Nephron (organoid): ENCODE measurements at regions not wholly inside any gene's neighbourhood (a gene's known extent, or its start where the extent isn't known, plus 50 kb on each side); places are given as distances from the start of the nearest gene placed in this dataset.
"Not testable (repeated sequence)": the region's sequence is repeated elsewhere in the genome, so short reads cannot be mapped to it uniquely, and the experiment has no call there.

Source experiments
- H3K27ac Mint-ChIP-seq, 3 experiments: 2 replicates each; pipeline ENCODE4 v1.8.0; 2020; ENCODE audit warnings: mixed read lengths in 3 of 3, mild to moderate bottlenecking in 2 of 3, moderate library complexity in 1 of 3
- H3K27me3 Mint-ChIP-seq: 2 replicates; pipeline ENCODE4 v1.8.0; 2021; ENCODE audit warnings: low read depth, mild to moderate bottlenecking, moderate library complexity, mixed read lengths
- H3K36me3 Mint-ChIP-seq: 2 replicates; pipeline ENCODE4 v1.8.0; 2020; ENCODE audit warnings: low read depth, mixed read lengths
- H3K4me1 Mint-ChIP-seq: 2 replicates; pipeline ENCODE4 v1.8.0; 2020; ENCODE audit warnings: mixed read lengths
- H3K4me3 Mint-ChIP-seq, 3 experiments: 2 replicates each; pipeline ENCODE4 v1.8.0; 2020; ENCODE audit warnings: mild to moderate bottlenecking in 3 of 3, mixed read lengths in 3 of 3, moderate library complexity in 2 of 3
- H3K9me3 Mint-ChIP-seq: 2 replicates; pipeline ENCODE4 v1.8.0; 2020; ENCODE audit warnings: mixed read lengths
- CTCF ChIP-seq, 3 experiments: fragments of 200-600 bp; sonication (generic); IDR thresholded peaks; one replicate each; pipeline ENCODE4 v1.5.0; 2021; ENCODE audit warnings: antibody characterized with exemption in 3 of 3; ENCODE audit not compliant: unreplicated experiment in 3 of 3

DNA sequence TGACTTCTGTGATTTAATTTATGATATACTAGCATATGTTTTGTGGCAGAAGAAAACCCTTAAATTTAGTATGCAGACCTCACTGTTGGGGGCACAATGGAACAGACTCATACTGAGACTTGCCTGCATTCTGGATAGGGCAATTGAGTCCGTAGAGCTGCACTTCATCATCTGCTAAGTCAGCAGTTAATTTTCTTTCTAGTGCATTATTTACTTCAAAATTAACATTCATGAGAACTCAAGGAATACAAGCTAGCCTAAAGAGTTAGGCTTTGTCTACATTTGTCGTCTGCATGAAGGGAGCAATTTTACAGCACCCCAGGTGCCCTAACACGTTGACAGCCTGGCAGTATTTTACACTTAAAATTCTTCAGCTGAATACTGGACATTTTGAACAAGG lies 345.5 kb downstream of the CHL1 start:
- Mint-ChIP-seq H3K9me3 (no peaks in the 10 kb centered on the region), H3K4me3 (peak overlapping the region; percentile 31 to 76 (median 60)), H3K36me3 (no peaks in the 10 kb centered on the region), H3K27me3 (no peaks in the 10 kb centered on the region), H3K27ac (peak overlapping the region; percentile 71 to 94 (median 94)), H3K4me1 (peaks cover 57% of the 10 kb centered on the region)
- no peak for TF ChIP-seq CTCF (IDR thresholded peaks at IDR 0.05; ENCODE audit: unreplicated experiment in 3 of 3)

DNA sequence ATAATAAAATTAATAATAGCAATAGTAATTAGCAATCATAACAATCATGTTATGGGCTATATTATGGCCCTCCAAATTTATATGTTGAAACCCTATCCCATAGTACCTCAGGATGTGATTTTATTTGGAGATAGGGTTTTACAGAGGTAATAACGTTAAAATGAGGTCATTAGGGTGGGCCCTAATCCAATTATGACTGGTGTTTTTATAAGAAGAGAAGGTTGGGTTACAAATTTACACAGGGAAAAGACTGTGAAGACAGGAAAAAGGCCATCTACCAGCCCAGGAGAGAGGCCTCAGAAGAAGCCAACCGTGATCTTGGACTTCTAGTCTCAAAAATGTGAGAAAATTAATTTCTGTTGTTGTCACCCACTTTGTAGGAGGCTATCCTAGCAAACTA lies 353.1 kb downstream of the CHL1 start:
- TF ChIP-seq CTCF (IDR thresholded peaks at IDR 0.05; ENCODE audit: unreplicated experiment in 3 of 3): no peak
- Mint-ChIP-seq H3K36me3 (no peaks in the 10 kb centered on the region), H3K4me3 (peak overlapping the region in 2 of 3 experiments; percentile 33 to 77), H3K4me1 (peaks cover 33% of the 10 kb centered on the region), H3K9me3 (peaks cover 3% of the 10 kb centered on the region), H3K27ac (peak overlapping the region in 2 of 3 experiments; percentile 41 to 45), H3K27me3 (no peaks in the 10 kb centered on the region)

- Mint-ChIP-seq H3K36me3 (no peaks in the 10 kb centered on the region), H3K27ac (peak overlapping the region; percentile 10 to 62 (median 19)), H3K27me3 (no peaks in the 10 kb centered on the region), H3K9me3 (peaks cover 3% of the 10 kb centered on the region), H3K4me1 (peaks cover 25% of the 10 kb centered on the region), H3K4me3 (peak overlapping the region in 2 of 3 experiments; percentile 13 to 29)
- no peak for TF ChIP-seq CTCF (IDR thresholded peaks at IDR 0.05; ENCODE audit: unreplicated experiment in 3 of 3)
These were observed 353.9 kb downstream of the CHL1 start for GRCh38 chr3:550471-550870.

- Mint-ChIP-seq H3K36me3 (no peaks in the 10 kb centered on the region), H3K4me3 (no peak overlapping the region), H3K27ac (no peak overlapping the region), H3K4me1 (peaks cover 16% of the 10 kb centered on the region), H3K27me3 (no peaks in the 10 kb centered on the region), H3K9me3 (no peaks in the 10 kb centered on the region)
- TF ChIP-seq CTCF (IDR thresholded peaks at IDR 0.05; ENCODE audit: unreplicated experiment in 3 of 3): no peak
These were observed 361.4 kb downstream of the CHL1 start for GRCh38 chr3:557972-558371.

GRCh38 chr3:567488-568185 lies 371.1 kb downstream of the CHL1 start:
- Mint-ChIP-seq H3K4me1 (peaks cover 4% of the 10 kb centered on the region), H3K27ac (no peak overlapping the region), H3K9me3 (no peaks in the 10 kb centered on the region), H3K27me3 (no peaks in the 10 kb centered on the region), H3K4me3 (no peak overlapping the region), H3K36me3 (no peaks in the 10 kb centered on the region)
- TF ChIP-seq CTCF (IDR thresholded peaks at IDR 0.05; ENCODE audit: unreplicated experiment in 3 of 3): no peak

GRCh38 chr3:579529-579928 lies 383.0 kb downstream of the CHL1 start:
- not testable (repeated sequence) for H3K36me3 Mint-ChIP-seq, H3K4me3 Mint-ChIP-seq, H3K9me3 Mint-ChIP-seq, H3K27me3 Mint-ChIP-seq, H3K27ac Mint-ChIP-seq, H3K4me1 Mint-ChIP-seq

- not testable (repeated sequence) for H3K9me3 Mint-ChIP-seq, H3K36me3 Mint-ChIP-seq, H3K27me3 Mint-ChIP-seq
These were observed 392.5 kb downstream of the CHL1 start for GRCh38 chr3:589066-589465.

DNA sequence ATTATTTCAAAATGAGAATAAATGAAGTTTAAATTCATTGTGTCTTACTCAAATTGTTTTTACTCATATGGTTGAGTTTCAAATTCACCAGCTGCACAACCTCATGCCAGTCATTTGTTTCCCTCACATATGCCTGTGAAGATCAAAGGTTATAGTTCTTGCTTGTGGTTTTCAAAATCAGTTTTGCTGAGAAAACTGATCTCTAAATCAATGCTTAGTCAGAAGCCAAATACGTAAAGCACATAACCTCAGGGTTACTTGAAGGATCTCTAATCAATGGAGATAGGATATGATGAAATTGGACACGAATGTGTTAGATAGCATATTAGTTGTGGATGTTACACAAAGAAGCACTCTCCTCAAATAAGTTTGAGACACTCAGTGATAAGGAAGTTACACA lies 400.7 kb downstream of the CHL1 start:
- not testable (repeated sequence) for H3K27me3 Mint-ChIP-seq, H3K4me1 Mint-ChIP-seq, H3K4me3 Mint-ChIP-seq, H3K36me3 Mint-ChIP-seq, H3K27ac Mint-ChIP-seq, H3K9me3 Mint-ChIP-seq

More at GRCh38 chr3:589066-589465, 392.5 kb downstream of the CHL1 start:
- not testable (repeated sequence) for H3K4me3 Mint-ChIP-seq, H3K27ac Mint-ChIP-seq, H3K4me1 Mint-ChIP-seq

DNA sequence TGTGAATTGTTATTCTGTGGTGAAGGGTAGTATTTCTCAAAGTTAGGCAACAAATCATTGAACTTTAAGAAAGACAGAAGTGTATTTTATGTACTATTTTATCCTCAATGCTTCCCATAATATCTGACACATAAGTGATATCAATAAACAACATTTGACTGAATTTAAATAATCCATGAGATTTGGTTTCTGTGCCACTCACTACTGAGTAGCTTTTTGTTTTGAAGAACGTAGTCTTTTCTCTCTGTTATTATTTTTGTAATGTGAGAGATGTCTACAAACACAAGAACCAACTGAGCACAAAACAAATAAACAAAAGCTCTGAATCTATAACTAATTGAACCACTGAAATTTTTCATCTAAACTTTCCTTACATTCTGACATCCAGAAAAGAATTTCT lies 401.2 kb downstream of the CHL1 start:
- H3K4me1 Mint-ChIP-seq, H3K36me3 Mint-ChIP-seq, H3K4me3 Mint-ChIP-seq, H3K9me3 Mint-ChIP-seq, H3K27ac Mint-ChIP-seq, H3K27me3 Mint-ChIP-seq: not testable (repeated sequence)

- not testable (repeated sequence) for H3K27ac Mint-ChIP-seq, H3K27me3 Mint-ChIP-seq, H3K36me3 Mint-ChIP-seq, H3K4me1 Mint-ChIP-seq, H3K9me3 Mint-ChIP-seq, H3K4me3 Mint-ChIP-seq
These were observed 410.9 kb downstream of the CHL1 start for GRCh38 chr3:607480-607879.
